HUES48 (cell line): ENCODE measurements at regions not wholly inside any gene's neighbourhood (a gene's known extent, or its start where the extent isn't known, plus 50 kb on each side); places are given as distances from the start of the nearest gene placed in this dataset.
"Not testable (repeated sequence)": the region's sequence is repeated elsewhere in the genome, so short reads cannot be mapped to it uniquely, and the experiment has no call there.

Experiments
- H3K27ac ChIP-seq: one replicate; pipeline ENCODE4 v1.7.0; 2013; ENCODE audit warnings: low read depth, low read length, inconsistent platforms
- H3K27me3 ChIP-seq: 2 replicates; pipeline ENCODE4 v1.6.1; 2013; ENCODE audit warnings: mild to moderate bottlenecking, low read length; ENCODE audit not compliant: control insufficient read depth, insufficient read depth
- H3K36me3 ChIP-seq: 2 replicates; pipeline ENCODE4 v1.6.1; 2013; ENCODE audit warnings: low read length; ENCODE audit not compliant: control insufficient read depth, insufficient read depth
- H3K4me1 ChIP-seq: 2 replicates; pipeline ENCODE4 v1.6.1; 2013; ENCODE audit warnings: mild to moderate bottlenecking, low read length; ENCODE audit not compliant: control insufficient read depth, insufficient read depth
- H3K4me3 ChIP-seq: 2 replicates; pipeline ENCODE4 v1.5.1; 2013; ENCODE audit warnings: mild to moderate bottlenecking, low read depth, low read length
- H3K9ac ChIP-seq: 2 replicates; pipeline ENCODE4 v1.6.1; 2013; ENCODE audit warnings: mild to moderate bottlenecking, low read depth, low read length, moderate library complexity
- H3K9me3 ChIP-seq: 2 replicates; pipeline ENCODE4 v1.6.1; 2013; ENCODE audit warnings: low read length; ENCODE audit not compliant: control insufficient read depth, insufficient read depth

DNA sequence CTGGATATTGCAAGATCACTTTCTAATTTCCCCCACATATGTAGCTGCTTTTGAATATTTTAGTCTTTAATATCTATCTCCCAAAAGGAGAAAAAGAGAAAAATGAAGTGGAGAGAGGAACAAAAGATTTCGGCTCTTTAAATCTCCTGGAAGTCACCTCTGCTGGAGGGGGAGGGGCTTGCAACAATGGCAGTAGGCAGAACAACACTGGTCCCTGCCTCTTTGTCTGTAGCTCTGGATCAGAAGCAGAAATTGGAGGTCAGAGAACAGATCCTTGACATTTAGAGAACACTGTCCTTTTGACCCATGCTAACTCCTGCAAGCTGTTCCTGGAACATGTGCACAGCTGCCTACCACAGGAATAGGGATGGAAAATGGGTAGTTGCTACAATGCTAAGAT lies 86.7 kb upstream of the GPR12 start:
- no peaks in the 10 kb centered on the region for H3K27me3 ChIP-seq
- H3K4me3 ChIP-seq, result no peak overlapping the region
- peaks cover 20% of the 10 kb centered on the region for H3K4me1 ChIP-seq

DNA sequence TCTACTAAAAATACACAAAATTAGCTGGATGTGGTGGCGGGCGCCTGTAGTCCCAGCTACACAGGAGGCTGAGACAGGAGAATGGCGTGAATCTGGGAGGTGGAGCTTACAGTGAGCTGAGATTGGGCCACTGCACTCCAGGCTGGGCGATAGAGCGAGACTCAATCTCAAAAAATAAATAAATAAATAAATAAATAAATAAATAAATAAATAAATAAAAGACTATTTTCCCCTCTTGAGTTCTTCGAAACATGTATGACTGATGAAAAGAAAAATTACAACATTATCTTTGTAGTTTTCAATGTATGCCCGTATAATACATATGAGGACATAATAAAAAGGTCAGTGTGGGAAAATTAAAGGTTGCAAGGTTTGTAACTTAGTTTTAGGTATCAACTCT lies 84.5 kb upstream of the GPR12 start:
- not testable (repeated sequence) for H3K9ac ChIP-seq, H3K27ac ChIP-seq, H3K36me3 ChIP-seq, H3K4me3 ChIP-seq, H3K27me3 ChIP-seq, H3K9me3 ChIP-seq
- peaks cover 18% of the 10 kb centered on the region for H3K4me1 ChIP-seq

More for the DNA sequence above, 86.7 kb upstream of the GPR12 start:
- no peaks in the 10 kb centered on the region for H3K36me3 ChIP-seq
- H3K9me3 ChIP-seq, result no peaks in the 10 kb centered on the region
- H3K9ac ChIP-seq, result no peak overlapping the region
- no peak overlapping the region for H3K27ac ChIP-seq

GRCh38 chr13:26839682-26840081 lies 79.1 kb upstream of the GPR12 start:
- Histone ChIP-seq H3K36me3 (no peaks in the 10 kb centered on the region), H3K27me3 (no peaks in the 10 kb centered on the region), H3K4me1 (peaks cover 1% of the 10 kb centered on the region; the same call in 1 of the 2 replicates), H3K9ac (no peak overlapping the region), H3K9me3 (no peaks in the 10 kb centered on the region), H3K27ac (no peak overlapping the region), H3K4me3 (no peak overlapping the region)

GRCh38 chr13:26838821-26839220 lies 78.2 kb upstream of the GPR12 start:
- Histone ChIP-seq H3K4me3 (no peak overlapping the region), H3K27me3 (no peaks in the 10 kb centered on the region)

DNA sequence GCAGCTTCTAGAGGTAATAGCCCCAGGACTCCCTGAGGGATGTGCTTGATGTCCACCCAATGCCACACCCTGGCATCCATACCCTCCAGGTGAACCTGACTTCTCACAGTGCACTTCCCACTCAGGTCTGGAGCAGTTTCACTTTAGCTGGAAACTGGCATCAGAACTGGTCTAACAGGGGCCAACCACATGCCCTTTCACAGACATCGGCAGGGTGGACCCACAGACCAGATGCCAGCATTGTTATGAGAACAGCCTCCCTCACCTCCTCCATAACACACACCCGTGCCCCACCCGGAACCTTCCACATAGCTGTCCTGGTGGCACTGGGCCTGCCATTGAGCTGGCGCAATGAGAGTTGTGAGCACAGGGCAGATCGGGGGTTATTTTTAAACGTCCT lies 77.4 kb upstream of the GPR12 start:
- Histone ChIP-seq H3K27ac (no peak overlapping the region), H3K4me1 (peaks cover 6% of the 10 kb centered on the region; the same call in 1 of the 2 replicates), H3K27me3 (no peaks in the 10 kb centered on the region), H3K36me3 (no peaks in the 10 kb centered on the region), H3K9ac (no peak overlapping the region), H3K4me3 (no peak overlapping the region), H3K9me3 (no peaks in the 10 kb centered on the region)

More at GRCh38 chr13:26838821-26839220, 78.2 kb upstream of the GPR12 start:
- Histone ChIP-seq H3K36me3 (no peaks in the 10 kb centered on the region), H3K9me3 (no peaks in the 10 kb centered on the region), H3K4me1 (peaks cover 6% of the 10 kb centered on the region; the same call in 1 of the 2 replicates), H3K9ac (no peak overlapping the region), H3K27ac (no peak overlapping the region)

DNA sequence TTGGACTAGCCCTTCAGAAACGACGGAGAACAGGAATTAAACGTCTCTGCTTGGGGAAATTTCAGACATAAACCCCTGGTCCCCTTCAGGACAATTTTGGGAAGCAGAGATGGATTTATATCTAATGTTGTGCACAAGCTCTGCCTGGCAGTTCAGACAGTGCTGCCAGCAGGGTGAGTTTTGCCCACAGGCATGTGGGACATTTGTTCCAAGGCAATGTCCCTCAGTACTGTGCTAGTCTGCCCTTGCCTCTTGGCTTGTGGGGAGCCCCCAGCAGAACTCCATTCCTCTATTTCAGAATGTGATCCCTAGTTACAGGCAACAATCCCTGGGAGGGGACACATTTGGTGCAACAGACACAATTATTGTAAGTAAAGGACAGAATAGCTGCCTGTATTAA lies 76.5 kb upstream of the GPR12 start:
- H3K9ac ChIP-seq, result no peak overlapping the region
- H3K27me3 ChIP-seq, result no peaks in the 10 kb centered on the region
- H3K4me3 ChIP-seq, result no peak overlapping the region
- H3K4me1 ChIP-seq, result peaks cover 6% of the 10 kb centered on the region; the same call in 1 of the 2 replicates
- no peak overlapping the region for H3K27ac ChIP-seq
- H3K9me3 ChIP-seq, result no peaks in the 10 kb centered on the region
- H3K36me3 ChIP-seq, result no peaks in the 10 kb centered on the region

DNA sequence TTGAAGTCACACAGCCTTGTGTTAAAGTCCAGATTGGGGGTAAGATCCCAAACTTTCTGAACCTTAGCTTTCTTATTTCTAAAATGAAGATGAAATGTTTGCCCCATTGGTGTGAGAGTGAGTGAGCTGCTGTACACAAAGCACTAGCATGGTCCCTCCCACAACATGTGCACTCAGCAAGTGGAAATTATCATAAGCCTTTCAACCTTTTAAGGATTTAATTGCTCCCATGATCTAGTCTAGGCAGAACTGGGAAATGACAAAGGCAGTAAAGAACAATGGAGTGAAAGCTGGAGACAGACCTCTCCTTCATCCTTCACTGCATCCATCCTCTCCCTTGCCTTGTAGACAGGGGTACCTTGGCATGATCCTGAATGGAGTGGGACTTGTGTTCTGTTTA lies 76.0 kb upstream of the GPR12 start:
- no peak overlapping the region for H3K4me3 ChIP-seq
- H3K9me3 ChIP-seq, result no peaks in the 10 kb centered on the region
- no peak overlapping the region for H3K9ac ChIP-seq
- no peak overlapping the region for H3K27ac ChIP-seq
- H3K27me3 ChIP-seq, result no peaks in the 10 kb centered on the region
- no peaks in the 10 kb centered on the region for H3K36me3 ChIP-seq
- peaks cover 6% of the 10 kb centered on the region; the same call in 1 of the 2 replicates for H3K4me1 ChIP-seq

GRCh38 chr13:26834646-26835045 lies 74.1 kb upstream of the GPR12 start:
- H3K9ac ChIP-seq, result no peak overlapping the region
- H3K27me3 ChIP-seq, result no peaks in the 10 kb centered on the region
- H3K4me3 ChIP-seq, result no peak overlapping the region
- no peaks in the 10 kb centered on the region for H3K36me3 ChIP-seq
- H3K4me1 ChIP-seq, result peaks cover 6% of the 10 kb centered on the region; the same call in 1 of the 2 replicates
- H3K27ac ChIP-seq, result no peak overlapping the region
- no peaks in the 10 kb centered on the region for H3K9me3 ChIP-seq

DNA sequence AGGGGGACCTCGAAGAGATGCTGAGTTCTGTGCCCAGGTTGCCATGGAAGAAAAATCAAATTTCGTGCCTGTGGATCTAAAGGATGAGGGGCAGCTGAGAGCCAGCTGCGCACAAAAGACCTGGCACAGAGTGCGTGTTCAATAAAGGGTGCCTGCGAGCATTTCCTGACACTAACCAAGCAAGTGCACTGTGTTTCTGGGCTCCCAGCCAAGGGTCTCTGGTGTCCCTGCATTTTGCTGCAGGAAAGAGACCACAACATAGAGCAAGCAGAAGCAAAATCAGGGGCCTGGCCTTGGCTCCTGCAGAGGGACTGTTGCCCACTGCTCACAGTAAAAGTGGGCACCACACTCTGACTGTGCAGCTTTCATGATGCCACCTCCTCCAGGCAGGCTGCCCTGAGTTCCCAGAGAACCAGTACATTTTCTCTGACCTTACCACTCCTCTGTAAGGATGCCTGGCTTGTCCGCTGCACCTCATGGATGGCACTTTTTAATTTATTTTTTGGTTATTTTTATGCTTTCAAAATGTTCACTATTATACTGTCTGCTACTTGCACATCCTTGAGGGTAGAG lies 70.8 kb upstream of the GPR12 start:
- Histone ChIP-seq H3K4me3 (no peak overlapping the region), H3K9ac (no peak overlapping the region), H3K9me3 (no peaks in the 10 kb centered on the region), H3K27me3 (no peaks in the 10 kb centered on the region), H3K27ac (no peak overlapping the region), H3K36me3 (no peaks in the 10 kb centered on the region), H3K4me1 (peaks cover 6% of the 10 kb centered on the region; the same call in 1 of the 2 replicates)

DNA sequence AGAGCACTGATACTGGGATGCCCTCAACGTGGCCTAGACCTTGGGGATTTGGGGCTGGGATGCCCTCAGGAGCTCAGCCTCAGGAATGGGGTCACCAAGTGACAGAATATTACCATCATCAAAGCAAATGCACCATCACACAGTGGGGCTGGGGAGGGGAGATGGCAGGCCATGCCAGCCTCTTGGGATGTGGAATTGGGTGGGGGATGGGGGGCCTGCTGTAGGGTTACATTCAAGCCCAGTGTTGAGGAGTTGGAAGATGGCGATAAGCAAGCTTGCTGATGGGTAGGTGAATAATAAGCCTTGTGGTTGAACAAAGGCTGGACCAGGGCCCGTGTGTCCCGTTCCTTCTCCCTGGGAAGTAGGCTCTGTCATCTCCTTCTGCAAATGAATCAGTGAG lies 69.1 kb upstream of the GPR12 start:
- Histone ChIP-seq H3K4me1 (peaks cover 5% of the 10 kb centered on the region; the same call in 1 of the 2 replicates), H3K9ac (no peak overlapping the region), H3K36me3 (no peaks in the 10 kb centered on the region), H3K9me3 (no peaks in the 10 kb centered on the region), H3K27ac (no peak overlapping the region), H3K27me3 (no peaks in the 10 kb centered on the region), H3K4me3 (no peak overlapping the region)

GRCh38 chr13:26824581-26824980 lies 64.0 kb upstream of the GPR12 start:
- no peaks in the 10 kb centered on the region for H3K27me3 ChIP-seq
- no peaks in the 10 kb centered on the region for H3K36me3 ChIP-seq
- H3K4me1 ChIP-seq, result no peaks in the 10 kb centered on the region
- H3K9me3 ChIP-seq, result no peaks in the 10 kb centered on the region
- H3K4me3 ChIP-seq, result no peak overlapping the region
- H3K27ac ChIP-seq, result no peak overlapping the region
- H3K9ac ChIP-seq, result no peak overlapping the region
